Middle frontal gyrus (tissue), 1 donor: ENCODE measurements at regions not wholly inside any gene's neighbourhood (a gene's known extent, or its start where the extent isn't known, plus 50 kb on each side); places are given as distances from the start of the nearest gene placed in this dataset.

Source experiments
- DNase-seq: peaks from one replicate; pipeline ENCODE4 v3.0.0-alpha.2; 2015; ENCODE audit warnings: low spot score; ENCODE audit errors: extremely low spot score

DNA sequence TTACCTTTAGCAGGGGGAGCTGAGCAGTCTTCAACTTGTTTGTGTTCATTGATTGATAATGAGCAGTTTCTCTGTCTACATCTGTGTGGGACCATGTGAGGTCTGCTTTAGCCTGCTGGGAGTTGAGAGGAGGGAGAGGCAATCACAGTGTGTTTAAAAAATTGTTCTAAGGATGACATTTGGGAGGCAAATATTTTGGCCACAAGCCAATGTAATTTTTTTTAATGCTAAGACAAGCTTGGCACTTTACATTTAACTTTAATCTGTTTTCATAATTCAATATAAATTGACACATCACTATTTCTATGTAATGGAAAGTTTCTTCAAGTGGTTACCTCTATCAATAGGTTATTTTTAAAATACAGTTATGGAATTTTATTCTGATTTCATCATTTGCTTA, 55.9 kb upstream of the SEMA3A start:
- DNase-seq, result no peak

DNA sequence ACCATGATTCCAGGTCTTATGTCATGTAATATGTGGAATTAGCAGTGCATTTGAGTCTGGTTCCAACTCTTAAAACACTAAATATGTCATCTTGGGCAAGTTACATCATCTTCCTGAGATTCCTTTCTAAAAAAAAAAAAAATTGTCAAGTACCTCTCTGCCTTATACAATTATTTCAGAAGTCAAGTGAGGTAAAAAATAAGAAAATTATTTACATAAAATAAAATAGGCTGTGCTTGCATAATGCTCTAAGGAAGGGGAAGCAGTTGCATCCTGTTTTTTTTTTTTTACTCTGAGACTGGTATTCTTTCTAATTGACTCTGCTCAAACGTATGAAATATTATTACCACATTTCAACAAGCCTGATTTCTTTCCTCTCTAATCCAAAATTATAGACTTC, 55.1 kb upstream of the SEMA3A start:
- DNase-seq, result no peak

DNA sequence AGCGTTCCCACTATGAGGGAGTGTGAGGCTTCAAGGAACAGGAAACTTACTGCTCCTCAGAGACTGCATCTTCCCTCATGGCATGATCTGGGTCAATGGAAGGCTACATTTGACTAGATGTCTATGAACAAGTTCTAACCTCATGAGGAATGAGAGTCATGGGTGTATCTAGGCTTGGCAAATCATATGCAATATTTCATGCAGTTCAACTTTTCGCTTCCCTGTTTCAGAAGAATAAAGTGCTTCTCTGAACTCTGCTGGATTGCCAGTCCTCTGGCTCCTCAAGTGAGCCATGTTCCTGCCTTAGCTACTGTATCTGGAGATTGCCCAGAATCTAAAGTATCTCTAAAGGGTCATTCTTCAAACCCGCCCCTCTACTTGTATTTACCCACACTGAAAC, 54.3 kb upstream of the SEMA3A start:
- no peak for DNase-seq

DNA sequence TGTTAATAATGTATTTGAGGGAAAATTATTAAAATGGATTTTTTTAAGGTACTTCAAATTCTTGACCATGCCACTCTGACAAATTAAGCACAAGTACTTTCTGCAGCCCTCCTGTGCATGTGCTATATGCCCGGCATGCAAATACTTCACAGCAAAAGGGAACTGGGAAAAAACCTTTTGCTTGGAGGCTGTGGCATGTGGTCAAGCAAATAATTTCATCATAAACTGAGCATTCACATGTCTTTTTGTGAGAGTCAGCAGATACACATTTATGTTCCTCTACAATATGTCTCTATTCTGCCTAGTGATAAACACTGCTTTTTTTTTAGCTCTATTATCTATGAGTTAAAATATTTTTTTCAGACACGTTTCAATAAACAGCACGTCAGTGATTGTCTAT, 53.7 kb upstream of the SEMA3A start:
- DNase-seq, result no peak

DNA sequence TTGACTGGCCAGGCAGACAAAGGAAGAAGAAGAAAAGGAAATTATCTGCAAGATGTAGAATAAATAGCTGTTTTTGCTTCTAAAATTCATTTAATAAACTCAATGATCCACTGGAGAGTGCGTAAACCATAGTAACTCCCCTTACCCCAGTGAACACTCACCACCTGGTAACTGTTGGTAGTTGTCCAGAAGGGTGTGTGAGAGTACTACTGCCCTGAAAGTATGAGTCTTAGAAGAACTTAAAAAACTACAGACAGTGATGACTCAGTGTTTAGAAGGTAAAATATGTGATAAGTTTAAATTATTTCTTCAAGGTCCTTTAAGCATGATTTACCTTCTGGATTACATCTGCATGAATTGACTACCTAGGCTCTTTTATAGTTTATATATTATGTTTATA, 53.0 kb upstream of the SEMA3A start:
- no peak for DNase-seq

DNA sequence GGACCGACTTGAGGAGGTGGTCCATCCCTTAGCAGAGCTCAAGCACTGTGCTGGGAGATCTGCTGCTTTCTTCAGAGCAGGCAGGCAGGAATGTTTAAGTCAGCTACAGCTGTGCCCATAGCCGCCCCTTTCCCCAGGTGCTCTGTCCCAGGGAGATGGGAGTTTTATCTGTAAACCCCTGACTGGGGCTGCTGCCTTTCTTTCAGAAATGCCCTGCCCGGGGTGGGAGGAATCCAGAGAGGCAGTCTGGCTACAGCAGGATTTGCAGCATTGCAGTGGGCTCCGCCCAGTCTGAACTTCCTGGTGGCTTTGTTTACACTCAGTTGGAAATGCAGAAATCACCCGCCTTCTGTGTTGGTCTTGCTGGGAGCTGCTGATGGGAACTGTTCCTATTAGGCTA, 51.2 kb upstream of the SEMA3A start:
- no peak for DNase-seq
